ENCODE measurements at regions not wholly inside any gene's neighbourhood (a gene's known extent, or its start where the extent isn't known, plus 50 kb on each side); places are given as distances from the start of the nearest gene placed in this dataset.
"Not testable (repeated sequence)": the region's sequence is repeated elsewhere in the genome, so short reads cannot be mapped to it uniquely, and the experiment has no call there.

- DNase-seq (ENCODE audit: low read depth) = no peak
Observed at GRCh38 chr13:103473081-103473480, 406.9 kb upstream of the SLC10A2 start.

GRCh38 chr13:103471896-103472295 lies 405.7 kb upstream of the SLC10A2 start:
- no peak for DNase-seq (ENCODE audit: low read depth)

- no peak for DNase-seq (ENCODE audit: low read depth)
Observed at GRCh38 chr13:103469771-103470170, 403.6 kb upstream of the SLC10A2 start.

GRCh38 chr13:103466761-103467160 lies 400.5 kb upstream of the SLC10A2 start:
- no peak for DNase-seq (ENCODE audit: low read depth)

- DNase-seq (ENCODE audit: low read depth) = not testable (repeated sequence)
Observed at GRCh38 chr13:103460246-103460645, 394.0 kb upstream of the SLC10A2 start.

GRCh38 chr13:103457050-103457449 lies 390.8 kb upstream of the SLC10A2 start:
- DNase-seq (ENCODE audit: low read depth) = not testable (repeated sequence)

- DNase-seq (ENCODE audit: low read depth) = no peak
Observed at GRCh38 chr13:103451656-103452055, 385.4 kb upstream of the SLC10A2 start.

- no peak for DNase-seq (ENCODE audit: low read depth)
Observed at GRCh38 chr13:103443604-103444003, 377.4 kb upstream of the SLC10A2 start.

- DNase-seq (ENCODE audit: low read depth) = peak; percentile 41
Observed at GRCh38 chr13:103437651-103438050, 371.4 kb upstream of the SLC10A2 start.

- DNase-seq (ENCODE audit: low read depth) = no peak
Observed at GRCh38 chr13:103436057-103436654, 369.9 kb upstream of the SLC10A2 start.

GRCh38 chr13:103431856-103432255 lies 365.6 kb upstream of the SLC10A2 start:
- no peak for DNase-seq (ENCODE audit: low read depth)

- no peak for DNase-seq (ENCODE audit: low read depth)
Observed at GRCh38 chr13:103430368-103430767, 364.2 kb upstream of the SLC10A2 start.

- no peak for DNase-seq (ENCODE audit: low read depth)
Observed at GRCh38 chr13:103410002-103410401, 343.8 kb upstream of the SLC10A2 start.

- no peak for DNase-seq (ENCODE audit: low read depth)
Observed at GRCh38 chr13:103406967-103407366, 340.8 kb upstream of the SLC10A2 start.

- no peak for DNase-seq (ENCODE audit: low read depth)
Observed at GRCh38 chr13:103405297-103405696, 339.1 kb upstream of the SLC10A2 start.

- no peak for DNase-seq (ENCODE audit: low read depth)
Observed at GRCh38 chr13:103403814-103404213, 337.6 kb upstream of the SLC10A2 start.

GRCh38 chr13:103403148-103403740 lies 337.0 kb upstream of the SLC10A2 start:
- DNase-seq (ENCODE audit: low read depth) = no peak

- no peak for DNase-seq (ENCODE audit: low read depth)
Observed at GRCh38 chr13:103395139-103395538, 328.9 kb upstream of the SLC10A2 start.

- no peak for DNase-seq (ENCODE audit: low read depth)
Observed at GRCh38 chr13:103394618-103395017, 328.4 kb upstream of the SLC10A2 start.

GRCh38 chr13:103391936-103392335 lies 325.7 kb upstream of the SLC10A2 start:
- no peak for DNase-seq (ENCODE audit: low read depth)

GRCh38 chr13:103388839-103389238 lies 322.6 kb upstream of the SLC10A2 start:
- no peak for DNase-seq (ENCODE audit: low read depth)

- no peak for DNase-seq (ENCODE audit: low read depth)
Observed at GRCh38 chr13:103386341-103386740, 320.1 kb upstream of the SLC10A2 start.

GRCh38 chr13:103373916-103374315 lies 307.7 kb upstream of the SLC10A2 start:
- DNase-seq (ENCODE audit: low read depth) = no peak

- DNase-seq (ENCODE audit: low read depth) = no peak
Observed at GRCh38 chr13:103371271-103371670, 305.1 kb upstream of the SLC10A2 start.

All from forelimb muscle (tissue), 1 donor.